ENCODE measurements at regions not wholly inside any gene's neighbourhood (a gene's known extent, or its start where the extent isn't known, plus 50 kb on each side); places are given as distances from the start of the nearest gene placed in this dataset.
"Not testable (repeated sequence)": the region's sequence is repeated elsewhere in the genome, so short reads cannot be mapped to it uniquely, and the experiment has no call there.

- H3K4me3 ChIP-seq, result no peak overlapping the region
- H3K27ac ChIP-seq, result no peak overlapping the region
These were observed 113.2 kb upstream of the SPATS2L start for GRCh38 chr2:200193331-200193730.

- Histone ChIP-seq H3K4me3 (no peak overlapping the region), H3K27ac (no peak overlapping the region)
These were observed 112.7 kb upstream of the SPATS2L start for GRCh38 chr2:200193791-200194190.

GRCh38 chr2:200194746-200195145 is 111.7 kb upstream of the SPATS2L start:
- Histone ChIP-seq H3K4me3 (no peak overlapping the region), H3K27ac (no peak overlapping the region)

DNA sequence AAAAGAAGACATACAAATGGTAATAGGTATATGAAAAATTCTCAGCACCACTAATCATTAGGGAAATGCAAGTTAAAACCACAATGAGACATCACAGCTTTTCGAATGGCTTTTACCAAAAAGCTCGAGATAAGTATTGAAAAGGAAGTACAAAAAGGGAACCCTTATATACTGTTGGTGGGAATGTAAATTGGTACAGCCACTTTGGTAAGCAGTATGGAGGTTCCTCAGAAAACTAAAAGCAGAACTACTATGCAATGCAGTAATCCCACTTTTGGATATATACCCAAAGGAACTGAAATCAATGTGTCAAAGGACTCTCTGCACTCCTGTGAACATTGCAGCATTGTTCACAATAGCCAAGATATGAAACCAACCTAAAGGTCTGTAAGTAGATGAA is 107.5 kb upstream of the SPATS2L start:
- Histone ChIP-seq H3K27ac (peak overlapping the region in 1 of 21 experiments; percentile 14), H3K4me3 (no peak overlapping the region)

- peak overlapping the region in 1 of 21 experiments; percentile 9 for H3K27ac ChIP-seq
- H3K4me3 ChIP-seq, result no peak overlapping the region
These were observed 106.8 kb upstream of the SPATS2L start for GRCh38 chr2:200199576-200200263.

DNA sequence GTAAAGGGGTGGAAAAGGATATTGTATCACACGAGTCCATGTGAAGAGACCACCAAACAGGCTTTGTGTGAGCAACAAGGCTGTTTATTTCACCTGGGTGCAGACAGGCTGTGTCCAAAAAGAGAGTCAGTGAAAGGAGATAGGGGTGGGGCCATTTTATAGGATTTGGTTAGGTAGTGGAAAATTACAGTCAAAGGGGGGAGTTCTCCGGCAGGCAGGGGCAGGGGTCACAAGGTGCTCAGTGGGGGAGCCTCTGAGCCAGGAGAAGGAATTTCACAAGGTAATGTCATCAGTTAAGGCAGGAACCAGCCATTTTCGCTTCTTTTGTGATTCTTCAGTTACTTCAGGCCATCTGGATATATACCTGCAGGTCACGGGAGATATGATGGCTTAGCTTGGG is 104.7 kb upstream of the SPATS2L start:
- not testable (repeated sequence) for H3K4me3 ChIP-seq, H3K27ac ChIP-seq

GRCh38 chr2:200203381-200203827 is 103.1 kb upstream of the SPATS2L start:
- H3K27ac ChIP-seq, result no peak overlapping the region

GRCh38 chr2:200208041-200208440 is 98.5 kb upstream of the SPATS2L start:
- Histone ChIP-seq H3K4me3 (no peak overlapping the region), H3K27ac (no peak overlapping the region)

More at GRCh38 chr2:200203381-200203827, 103.1 kb upstream of the SPATS2L start:
- no peak overlapping the region for H3K4me3 ChIP-seq

DNA sequence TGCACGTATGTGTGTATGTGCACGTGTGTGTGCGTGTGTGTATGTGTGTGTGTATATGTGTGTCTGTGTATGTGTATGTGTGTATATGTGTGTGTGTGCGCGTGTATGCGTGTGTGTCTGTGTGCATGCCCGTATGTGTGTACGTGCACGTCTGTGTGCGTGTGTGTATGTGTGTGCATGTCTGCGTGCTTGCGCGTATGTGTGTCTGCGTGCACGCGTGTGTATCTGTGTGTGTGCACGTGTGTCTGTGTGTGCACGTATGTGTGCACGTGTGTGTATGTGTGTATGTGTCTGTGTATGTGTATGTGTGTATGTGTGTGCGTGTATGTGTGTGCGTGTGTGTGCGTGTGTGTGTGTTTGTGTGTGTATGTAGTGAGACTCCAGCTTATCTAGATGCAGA is 97.5 kb upstream of the SPATS2L start:
- Histone ChIP-seq H3K27ac (no peak overlapping the region), H3K4me3 (no peak overlapping the region)

DNA sequence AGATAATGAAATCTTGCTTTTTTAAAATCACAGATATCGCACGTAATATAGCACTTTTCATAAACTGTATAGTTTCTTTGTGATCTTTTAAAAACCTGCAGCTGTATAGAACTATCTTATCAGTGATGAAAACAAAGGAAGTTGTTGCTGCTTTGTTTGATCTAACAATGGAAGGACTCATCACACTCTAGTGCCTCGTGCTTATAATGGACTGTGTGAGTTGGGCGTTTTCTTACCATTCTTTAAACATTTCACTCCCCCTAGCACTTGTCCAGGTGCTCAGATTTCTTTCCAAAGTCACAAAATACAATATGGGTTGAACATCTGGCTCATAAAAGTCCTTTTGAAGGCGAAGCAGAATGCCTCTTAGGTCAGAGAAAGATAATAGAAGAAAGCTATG is 94.8 kb upstream of the SPATS2L start:
- H3K4me3 ChIP-seq, result no peak overlapping the region
- no peak overlapping the region for H3K27ac ChIP-seq

DNA sequence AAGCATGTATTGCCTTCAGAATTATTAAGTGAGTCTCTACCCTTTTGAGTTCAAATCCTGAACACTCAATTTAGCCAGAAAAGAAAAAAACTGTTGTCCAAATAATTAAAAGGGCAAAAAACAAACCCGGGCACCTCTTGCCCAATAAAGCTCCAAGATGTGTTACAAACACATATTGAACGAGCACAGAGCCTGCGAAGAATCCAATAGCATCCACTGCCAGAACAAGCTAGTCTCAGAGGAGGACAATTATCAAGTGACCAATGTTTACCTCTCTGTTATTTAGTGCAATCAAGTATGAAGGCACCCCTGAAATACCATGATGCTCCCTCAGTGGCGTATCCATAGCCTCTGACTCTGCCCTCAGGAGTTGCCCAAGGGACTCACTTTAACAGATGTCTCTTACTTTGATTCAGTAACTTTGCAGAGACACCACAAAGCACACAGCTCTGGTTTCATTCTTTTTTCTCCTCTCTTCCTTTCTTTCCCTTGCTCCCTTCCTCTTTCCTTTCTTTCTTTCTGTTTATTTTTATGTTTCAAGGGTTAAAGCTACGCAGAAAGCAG is 93.5 kb upstream of the SPATS2L start:
- H3K27ac ChIP-seq, result no peak overlapping the region

GRCh38 chr2:200216310-200216709 is 90.2 kb upstream of the SPATS2L start:
- Histone ChIP-seq H3K4me3 (no peak overlapping the region), H3K27ac (no peak overlapping the region)

More for the DNA sequence above, 93.5 kb upstream of the SPATS2L start:
- H3K4me3 ChIP-seq, result no peak overlapping the region

- H3K27ac ChIP-seq, result no peak overlapping the region
- no peak overlapping the region for H3K4me3 ChIP-seq
These were observed 89.2 kb upstream of the SPATS2L start for GRCh38 chr2:200217320-200217719.

DNA sequence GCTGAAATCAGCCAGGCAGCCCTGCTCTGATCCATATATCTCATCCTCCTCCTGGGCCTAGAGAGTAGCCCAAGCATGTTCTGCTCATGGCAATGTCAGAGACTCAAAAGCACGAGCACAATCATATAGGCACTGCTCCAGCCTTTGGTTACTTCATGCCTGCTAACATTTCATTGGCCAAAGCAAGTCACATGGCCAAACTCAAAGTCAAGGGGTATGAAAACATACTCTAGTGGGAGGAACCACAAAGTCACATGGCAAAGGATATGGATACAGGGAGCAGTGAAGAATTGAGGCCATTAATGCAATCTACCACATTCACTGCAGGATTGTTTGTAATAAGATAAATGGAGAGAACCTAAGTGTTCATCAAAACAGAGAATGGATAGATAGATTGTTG is 87.8 kb upstream of the SPATS2L start:
- Histone ChIP-seq H3K4me3 (no peak overlapping the region), H3K27ac (no peak overlapping the region)

GRCh38 chr2:200219309-200220113 is 87.0 kb upstream of the SPATS2L start:
- Histone ChIP-seq H3K27ac (peak overlapping the region in 2 of 21 experiments; percentile 3 to 53), H3K4me3 (no peak overlapping the region)

DNA sequence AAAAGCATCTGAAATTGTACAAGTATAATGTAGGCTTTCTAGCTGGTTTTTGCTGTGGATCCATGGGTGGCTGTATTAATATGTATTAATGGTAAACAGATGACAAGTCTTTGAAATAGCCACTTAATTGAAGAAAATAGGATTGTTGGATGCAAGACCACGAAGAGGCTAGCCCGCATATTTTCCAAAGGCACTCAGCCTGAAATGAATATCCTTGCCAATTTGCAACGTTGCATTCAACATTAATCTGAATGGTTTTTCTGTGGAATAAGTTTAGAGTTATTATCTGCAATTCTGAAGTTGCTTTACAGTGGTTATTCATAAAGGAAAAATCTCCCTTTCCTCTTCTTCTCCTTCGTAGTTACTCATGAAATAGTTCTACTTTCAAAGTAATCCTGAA is 86.2 kb upstream of the SPATS2L start:
- Histone ChIP-seq H3K27ac (peak overlapping the region in 2 of 21 experiments; percentile 3 to 53), H3K4me3 (no peak overlapping the region)

GRCh38 chr2:200221055-200221955 is 85.2 kb upstream of the SPATS2L start:
- Histone ChIP-seq H3K4me3 (no peak overlapping the region), H3K27ac (peak overlapping the region in 1 of 21 experiments; percentile 53)

DNA sequence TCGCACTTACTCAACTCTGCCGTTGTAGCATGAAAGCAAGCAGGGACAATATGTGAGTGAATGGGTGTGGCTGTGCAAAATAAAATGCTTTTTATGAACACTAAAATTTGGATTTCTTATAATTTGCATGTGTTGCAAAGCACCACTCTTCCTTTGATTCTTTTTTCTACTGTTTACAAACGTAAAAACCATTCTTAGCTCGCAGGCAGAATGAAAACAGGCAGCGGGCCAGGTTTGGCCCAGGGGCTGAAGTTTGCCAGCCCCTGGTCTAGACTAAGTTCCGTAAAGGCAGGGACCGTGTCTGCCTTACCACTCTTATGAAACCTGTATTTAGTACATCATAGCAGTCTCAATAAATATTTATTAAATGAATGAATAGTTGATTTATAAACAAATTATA is 83.7 kb upstream of the SPATS2L start:
- Histone ChIP-seq H3K27ac (peak overlapping the region in 1 of 21 experiments; percentile 46), H3K4me3 (no peak overlapping the region)

DNA sequence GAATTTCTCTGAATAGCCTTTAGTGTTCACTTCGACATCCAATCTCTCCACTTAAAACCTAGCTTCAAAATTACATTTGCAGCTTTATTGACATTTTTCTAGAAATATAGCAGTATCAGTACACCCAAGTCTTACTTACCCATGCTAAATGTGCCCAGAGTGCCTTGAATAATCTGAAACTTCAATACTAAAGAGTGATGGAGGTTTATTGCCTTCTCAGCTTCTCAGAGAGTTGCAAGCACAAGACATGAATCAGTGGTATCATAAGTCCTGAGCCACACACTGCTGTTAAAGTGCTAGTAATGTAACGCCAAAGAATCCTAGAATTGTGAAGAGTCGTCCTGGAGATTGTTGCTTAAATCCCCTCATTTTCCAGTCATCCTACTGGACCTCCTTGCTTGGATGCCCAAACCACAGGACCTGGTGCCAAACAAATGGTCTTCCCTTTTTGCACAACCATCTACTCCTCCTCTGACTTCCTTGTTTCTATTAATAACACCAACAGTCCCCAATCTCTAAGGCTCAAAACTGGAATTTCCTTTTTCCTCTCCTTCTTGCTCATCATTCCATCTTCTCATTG is 83.2 kb upstream of the SPATS2L start:
- H3K4me3 ChIP-seq, result no peak overlapping the region
- H3K27ac ChIP-seq, result peak overlapping the region in 2 of 21 experiments; percentile 4 to 46

Data from skin epidermis (tissue), 12 donors.